Jurkat, Clone E6-1 (cell line): ENCODE measurements at regions not wholly inside any gene's neighbourhood (a gene's known extent, or its start where the extent isn't known, plus 50 kb on each side); places are given as distances from the start of the nearest gene placed in this dataset.

Experiments used
- DNase-seq: peaks from one replicate; pipeline ENCODE4 v3.0.0-alpha.2; 2011; ENCODE audit warnings: low read depth, low spot score
- H3K4me3 ChIP-seq: 2 replicates; pipeline ENCODE4 v1.5.1; 2011; ENCODE audit warnings: mild to moderate bottlenecking, low read length, control low read depth, moderate library complexity

GRCh38 chr3:64848127-64848800 is 160.5 kb upstream of the ADAMTS9 start:
- no peak overlapping the region for H3K4me3 ChIP-seq
- DNase-seq, result no peak

GRCh38 chr3:64844558-64844957 is 156.8 kb upstream of the ADAMTS9 start:
- H3K4me3 ChIP-seq, result no peak overlapping the region
- no peak for DNase-seq

GRCh38 chr3:64837986-64838735 is 150.4 kb upstream of the ADAMTS9 start:
- DNase-seq, result no peak
- no peak overlapping the region for H3K4me3 ChIP-seq

GRCh38 chr3:64837126-64837738 is 149.4 kb upstream of the ADAMTS9 start:
- DNase-seq, result no peak
- no peak overlapping the region for H3K4me3 ChIP-seq

GRCh38 chr3:64836097-64836496 is 148.3 kb upstream of the ADAMTS9 start:
- DNase-seq, result no peak
- H3K4me3 ChIP-seq, result no peak overlapping the region

GRCh38 chr3:64832098-64832497 is 144.3 kb upstream of the ADAMTS9 start:
- DNase-seq, result no peak

GRCh38 chr3:64830681-64831080 is 142.9 kb upstream of the ADAMTS9 start:
- DNase-seq, result no peak
- H3K4me3 ChIP-seq, result no peak overlapping the region

More at GRCh38 chr3:64832098-64832497, 144.3 kb upstream of the ADAMTS9 start:
- H3K4me3 ChIP-seq, result no peak overlapping the region

- no peak for DNase-seq
- H3K4me3 ChIP-seq, result no peak overlapping the region
These were observed 141.5 kb upstream of the ADAMTS9 start for GRCh38 chr3:64829331-64829730.

- no peak for DNase-seq
- no peak overlapping the region for H3K4me3 ChIP-seq
These were observed 140.5 kb upstream of the ADAMTS9 start for GRCh38 chr3:64828276-64828675.

- DNase-seq, result no peak
- H3K4me3 ChIP-seq, result no peak overlapping the region
These were observed 139.6 kb upstream of the ADAMTS9 start for GRCh38 chr3:64827431-64827830.

- no peak overlapping the region for H3K4me3 ChIP-seq
- DNase-seq, result no peak
These were observed 139.2 kb upstream of the ADAMTS9 start for GRCh38 chr3:64827019-64827418.

- DNase-seq, result no peak
- no peak overlapping the region for H3K4me3 ChIP-seq
These were observed 137.8 kb upstream of the ADAMTS9 start for GRCh38 chr3:64825404-64826120.

GRCh38 chr3:64824394-64824909 is 136.7 kb upstream of the ADAMTS9 start:
- DNase-seq, result no peak
- no peak overlapping the region for H3K4me3 ChIP-seq

GRCh38 chr3:64818196-64818595 is 130.4 kb upstream of the ADAMTS9 start:
- H3K4me3 ChIP-seq, result no peak overlapping the region
- DNase-seq, result no peak

GRCh38 chr3:64816355-64816754 is 128.6 kb upstream of the ADAMTS9 start:
- H3K4me3 ChIP-seq, result no peak overlapping the region
- no peak for DNase-seq

- H3K4me3 ChIP-seq, result no peak overlapping the region
- no peak for DNase-seq
These were observed 128.0 kb upstream of the ADAMTS9 start for GRCh38 chr3:64815789-64816188.

GRCh38 chr3:64815195-64815631 is 127.4 kb upstream of the ADAMTS9 start:
- no peak for DNase-seq
- no peak overlapping the region for H3K4me3 ChIP-seq

- H3K4me3 ChIP-seq, result no peak overlapping the region
- no peak for DNase-seq
These were observed 126.6 kb upstream of the ADAMTS9 start for GRCh38 chr3:64814351-64814750.

- DNase-seq, result no peak
- H3K4me3 ChIP-seq, result no peak overlapping the region
These were observed 125.5 kb upstream of the ADAMTS9 start for GRCh38 chr3:64813326-64813725.
